ENCODE measurements at regions not wholly inside any gene's neighbourhood (a gene's known extent, or its start where the extent isn't known, plus 50 kb on each side); places are given as distances from the start of the nearest gene placed in this dataset.

DNA sequence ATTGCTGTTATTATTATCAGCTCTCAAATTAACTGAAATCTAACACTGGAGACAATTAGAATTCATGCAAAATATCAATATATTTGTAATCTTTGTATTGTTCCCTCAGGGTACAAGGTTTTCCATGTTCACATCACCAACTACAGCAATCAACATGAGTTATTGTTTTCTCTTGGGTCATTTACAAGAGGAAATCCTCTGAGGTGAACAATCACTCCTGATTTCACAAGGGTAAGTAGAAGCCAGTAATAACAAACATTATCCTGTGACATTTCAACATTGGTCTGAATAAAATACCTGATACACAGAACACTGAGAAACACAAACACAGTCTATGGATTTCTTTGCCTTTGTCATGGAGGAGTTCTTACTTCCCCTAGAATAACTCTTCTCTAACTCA is 174.0 kb downstream of the SUCNR1 start:
- intact Hi-C loops (cut with micrococcal nuclease), result no loop called here
- no peak overlapping the region for H3K9ac ChIP-seq (ENCODE audit: low read length)
- Mint-ChIP-seq H3K4me1 (no peaks in the 10 kb centered on the region), H3K4me3 (no peak overlapping the region), H3K27me3 (no peaks in the 10 kb centered on the region), H3K27ac (no peak overlapping the region), H3K9me3 (ENCODE audit: insufficient read depth) (no peaks in the 10 kb centered on the region)
- H3K4me2 ChIP-seq (replicated peaks; ENCODE audit: low read depth, low read length, poor library complexity, severe bottlenecking), result no peak overlapping the region
- H3K9me3 ChIP-seq (ENCODE audit: control extremely low read depth in 1 of 3, control insufficient read depth in 2 of 3, insufficient read depth in 1 of 3, low read length in 2 of 3), result no peaks in the 10 kb centered on the region
- no peak overlapping the region for H3K4me3 ChIP-seq (ENCODE audit: control extremely low read depth in 1 of 5, extremely low read depth in 1 of 5, insufficient read depth in 1 of 5, low read depth in 2 of 5, low read length in 4 of 5)
- ATAC-seq (ENCODE audit: low read depth) (no peak), DNase-seq (no peak)
- POLR2A ChIA-PET, result no interaction called here
- no peaks in the 10 kb centered on the region for H3K4me1 ChIP-seq (ENCODE audit: control insufficient read depth in 2 of 2, insufficient read depth in 2 of 2, low read length in 2 of 2)
- no peaks in the 10 kb centered on the region for H3K36me3 ChIP-seq (replicated peaks in 1 of 2; ENCODE audit: control extremely low read depth in 1 of 2, control insufficient read depth in 1 of 2, extremely low read depth in 1 of 2, insufficient read depth in 2 of 2, low read length in 1 of 2)
- no peak for TF ChIP-seq CTCF (IDR thresholded peaks at IDR 0.05)
- TF ChIP-seq EZH2 (IDR thresholded peaks at IDR 0.05; ENCODE audit: borderline replicate concordance, insufficient read depth, low read depth, low read length, poor library complexity, severe bottlenecking), result no peak
- no peaks in the 10 kb centered on the region for H4K20me1 ChIP-seq (ENCODE audit: control insufficient read depth, insufficient read depth, low read length, poor library complexity, severe bottlenecking)
- no peaks in the 10 kb centered on the region for H3K79me2 ChIP-seq (ENCODE audit: control insufficient read depth, insufficient read depth, low read length)
- CTCF ChIA-PET, result no interaction called here
- no peaks in the 10 kb centered on the region for H3K27me3 ChIP-seq (replicated peaks in 1 of 4; ENCODE audit: control extremely low read depth in 1 of 4, control insufficient read depth in 3 of 4, insufficient read depth in 4 of 4, low read length in 3 of 4)
- H2AFZ ChIP-seq (ENCODE audit: insufficient read depth, low read depth, low read length, poor library complexity, severe bottlenecking), result no peak overlapping the region
- no peak overlapping the region for H3K27ac ChIP-seq (ENCODE audit: low read length in 2 of 2)

DNA sequence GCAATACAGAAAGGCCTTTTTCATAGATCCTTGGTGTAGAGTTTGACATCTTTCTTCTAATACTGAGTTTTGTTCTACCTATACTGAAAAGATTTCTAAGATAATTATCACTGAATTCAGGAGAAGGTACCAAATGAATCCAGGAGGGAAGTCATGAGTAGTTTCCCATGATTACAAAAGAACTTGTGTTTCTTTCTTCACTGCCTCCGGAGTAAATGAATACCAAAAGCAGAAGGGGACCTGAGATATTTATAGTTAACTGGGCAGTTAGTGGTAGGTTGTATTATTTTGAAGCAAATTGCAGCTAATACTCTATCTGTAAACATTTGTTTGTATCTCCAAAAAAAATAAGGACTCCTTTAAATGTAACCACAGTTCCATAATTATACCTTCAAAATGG is 175.4 kb downstream of the SUCNR1 start:
- H3K4me2 ChIP-seq (replicated peaks; ENCODE audit: low read depth, low read length, poor library complexity, severe bottlenecking), result no peak overlapping the region
- no CpG with 5 or more reads among the region's 1 CpG for WGBS (ENCODE audit: insufficient coverage)
- H3K4me1 ChIP-seq (ENCODE audit: control insufficient read depth in 2 of 2, insufficient read depth in 2 of 2, low read length in 2 of 2), result no peaks in the 10 kb centered on the region
- Mint-ChIP-seq H3K4me1 (no peaks in the 10 kb centered on the region), H3K9me3 (ENCODE audit: insufficient read depth) (no peaks in the 10 kb centered on the region), H3K27ac (no peak overlapping the region), H3K4me3 (no peak overlapping the region), H3K27me3 (no peaks in the 10 kb centered on the region)
- no peak overlapping the region for H3K27ac ChIP-seq (ENCODE audit: low read length in 2 of 2)
- H3K9me3 ChIP-seq (ENCODE audit: control extremely low read depth in 1 of 3, control insufficient read depth in 2 of 3, insufficient read depth in 1 of 3, low read length in 2 of 3), result no peaks in the 10 kb centered on the region
- intact Hi-C loops (cut with micrococcal nuclease), result no loop called here
- H4K20me1 ChIP-seq (ENCODE audit: control insufficient read depth, insufficient read depth, low read length, poor library complexity, severe bottlenecking), result no peaks in the 10 kb centered on the region
- H3K27me3 ChIP-seq (replicated peaks in 1 of 4; ENCODE audit: control extremely low read depth in 1 of 4, control insufficient read depth in 3 of 4, insufficient read depth in 4 of 4, low read length in 3 of 4), result no peaks in the 10 kb centered on the region
- POLR2A ChIA-PET, result no interaction called here
- no peak overlapping the region for H3K9ac ChIP-seq (ENCODE audit: low read length)
- no peak overlapping the region for H2AFZ ChIP-seq (ENCODE audit: insufficient read depth, low read depth, low read length, poor library complexity, severe bottlenecking)
- no peak overlapping the region for H3K4me3 ChIP-seq (ENCODE audit: control extremely low read depth in 1 of 5, extremely low read depth in 1 of 5, insufficient read depth in 1 of 5, low read depth in 2 of 5, low read length in 4 of 5)
- TF ChIP-seq EZH2 (IDR thresholded peaks at IDR 0.05; ENCODE audit: borderline replicate concordance, insufficient read depth, low read depth, low read length, poor library complexity, severe bottlenecking) (no peak), CTCF (IDR thresholded peaks at IDR 0.05) (no peak)
- CTCF ChIA-PET, result interaction anchor here (1.9 kb wide), 1 partner anchor 23 kb away, joined by 5 read pairs; no protein-coding TSS in a partner anchor
- H3K79me2 ChIP-seq (ENCODE audit: control insufficient read depth, insufficient read depth, low read length), result no peaks in the 10 kb centered on the region
- no peaks in the 10 kb centered on the region for H3K36me3 ChIP-seq (replicated peaks in 1 of 2; ENCODE audit: control extremely low read depth in 1 of 2, control insufficient read depth in 1 of 2, extremely low read depth in 1 of 2, insufficient read depth in 2 of 2, low read length in 1 of 2)
- DNase-seq (no peak), ATAC-seq (ENCODE audit: low read depth) (no peak)

All from B cell (primary cell).